Activated CD4-positive, alpha-beta T cell treated with anti-CD3 and anti-CD28 coated beads, Interleukin-2, Interleukin-4, amounts not matched to agents 100 ng/mL and 50 ng/mL, durations not matched to agents 16 hours and 8 hours (primary cell): ENCODE measurements at regions not wholly inside any gene's neighbourhood (a gene's known extent, or its start where the extent isn't known, plus 50 kb on each side); places are given as distances from the start of the nearest gene placed in this dataset.
A peak's percentile ranks its signal among the peaks of the same experiment; 100 is the strongest.

Experiments used
- DNase-seq: peaks from one replicate; pipeline ENCODE4 v3.0.0-alpha.2; 2020; ENCODE audit warnings: low spot score

DNA sequence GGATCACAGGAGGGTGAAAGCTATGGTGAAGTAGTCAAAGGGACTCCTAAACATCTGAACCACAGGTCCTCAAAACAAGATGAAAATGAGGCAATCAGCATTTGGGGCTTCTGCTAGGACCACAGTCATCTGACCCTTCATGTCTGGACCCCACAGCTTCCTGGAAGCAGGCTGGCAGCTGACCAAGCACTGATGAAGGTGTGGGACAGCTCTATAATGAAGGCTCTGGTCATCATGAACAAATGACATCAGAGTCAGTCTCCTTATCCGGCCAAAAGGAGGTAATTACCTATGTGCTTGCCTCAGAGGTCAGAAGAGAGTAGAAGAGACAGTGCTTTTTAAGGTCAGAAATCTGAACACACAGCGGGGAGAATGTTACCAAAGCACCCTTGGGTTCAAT lies 101.2 kb upstream of the GNAO1 start:
- DNase-seq: no peak

GRCh38 chr16:56087626-56088025 lies 103.7 kb upstream of the GNAO1 start:
- no peak for DNase-seq

GRCh38 chr16:56081371-56081770 lies 109.9 kb upstream of the GNAO1 start:
- DNase-seq: no peak

GRCh38 chr16:56075732-56076388 lies 115.4 kb upstream of the GNAO1 start:
- DNase-seq: no peak

DNA sequence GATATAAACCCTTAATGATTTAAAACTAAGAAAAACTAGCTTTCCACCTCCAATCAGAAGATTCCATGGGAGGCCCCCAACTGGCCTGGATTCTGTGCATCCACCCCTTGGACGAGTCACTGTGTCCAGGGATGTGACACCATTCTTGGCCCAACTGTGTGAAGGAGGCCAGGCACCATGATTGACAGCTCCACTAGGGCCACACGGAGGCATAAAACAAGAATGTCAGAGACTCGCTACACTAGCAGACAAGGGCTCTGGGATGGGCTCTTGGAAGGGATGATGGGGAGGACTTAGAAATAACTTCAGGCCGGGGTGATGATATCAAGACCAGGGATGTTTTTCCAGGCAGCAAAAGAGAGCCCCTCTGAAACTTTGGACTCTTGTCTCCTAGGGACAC lies 117.8 kb upstream of the GNAO1 start:
- no peak for DNase-seq

DNA sequence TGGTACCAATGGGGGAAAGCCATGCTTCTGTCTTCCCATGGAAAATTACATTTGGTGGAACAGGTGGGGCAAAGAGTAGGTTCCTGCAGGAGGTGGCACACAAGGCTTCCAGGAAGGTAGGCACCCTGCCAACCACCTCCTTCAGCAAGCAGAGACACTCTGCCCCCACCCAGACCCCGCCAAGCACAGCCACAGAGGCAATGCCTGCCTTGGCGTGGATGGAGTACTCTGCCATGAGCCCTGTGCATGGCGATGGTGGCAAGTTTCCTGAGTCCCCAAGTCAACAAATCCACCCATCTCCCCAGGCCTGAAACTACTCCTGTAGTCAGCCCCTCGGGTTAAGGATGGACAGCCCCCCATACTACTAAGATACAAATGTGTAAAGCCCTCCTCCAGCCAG lies 119.2 kb upstream of the GNAO1 start:
- DNase-seq: no peak

GRCh38 chr16:56068816-56069215 lies 122.5 kb upstream of the GNAO1 start:
- DNase-seq: no peak

- DNase-seq: no peak
Measured at GRCh38 chr16:56068314-56068713, 123.0 kb upstream of the GNAO1 start.

- no peak for DNase-seq
Measured at GRCh38 chr16:56067406-56067805, 123.9 kb upstream of the GNAO1 start.

- no peak for DNase-seq
Measured at GRCh38 chr16:56066617-56067016, 124.7 kb upstream of the GNAO1 start.

DNA sequence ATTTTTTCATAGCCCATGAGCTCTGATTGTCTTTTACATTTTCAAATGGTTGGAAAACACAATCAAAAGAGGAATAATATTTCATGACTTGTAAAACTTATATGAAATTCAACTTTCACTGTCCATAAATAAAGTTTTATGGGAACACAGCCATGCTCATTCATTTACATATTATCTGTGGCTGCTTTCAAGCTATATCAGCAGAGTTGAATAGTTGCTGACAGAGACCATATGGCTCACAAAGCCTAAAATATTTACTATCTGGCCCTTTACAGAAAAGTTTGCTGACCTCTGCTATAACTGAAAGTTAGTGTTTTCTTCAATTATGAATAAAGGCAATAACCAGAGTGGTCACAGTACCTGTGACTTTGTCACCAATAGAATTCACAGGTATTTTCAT lies 128.2 kb upstream of the GNAO1 start:
- DNase-seq: no peak

GRCh38 chr16:56057151-56057550 lies 134.1 kb upstream of the GNAO1 start:
- no peak for DNase-seq

DNA sequence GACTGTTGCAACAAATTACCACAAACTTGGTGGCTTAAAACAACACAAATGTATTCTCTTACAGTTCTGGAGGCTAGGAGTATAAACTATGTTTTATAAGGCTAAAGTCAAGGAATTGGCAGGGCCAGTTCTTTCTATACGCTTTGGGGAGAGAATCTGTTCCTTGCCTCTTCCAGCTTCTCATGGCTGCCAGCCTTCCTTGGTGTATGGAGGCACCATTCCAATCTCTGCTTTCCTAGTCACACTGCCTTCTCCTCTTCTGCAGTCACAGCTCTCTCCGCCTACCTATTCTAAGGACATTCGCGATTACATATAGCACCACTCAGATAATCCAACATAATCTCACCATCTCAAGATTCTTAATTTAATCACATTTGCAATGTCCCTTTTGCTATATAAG lies 140.4 kb upstream of the GNAO1 start:
- no peak for DNase-seq

DNA sequence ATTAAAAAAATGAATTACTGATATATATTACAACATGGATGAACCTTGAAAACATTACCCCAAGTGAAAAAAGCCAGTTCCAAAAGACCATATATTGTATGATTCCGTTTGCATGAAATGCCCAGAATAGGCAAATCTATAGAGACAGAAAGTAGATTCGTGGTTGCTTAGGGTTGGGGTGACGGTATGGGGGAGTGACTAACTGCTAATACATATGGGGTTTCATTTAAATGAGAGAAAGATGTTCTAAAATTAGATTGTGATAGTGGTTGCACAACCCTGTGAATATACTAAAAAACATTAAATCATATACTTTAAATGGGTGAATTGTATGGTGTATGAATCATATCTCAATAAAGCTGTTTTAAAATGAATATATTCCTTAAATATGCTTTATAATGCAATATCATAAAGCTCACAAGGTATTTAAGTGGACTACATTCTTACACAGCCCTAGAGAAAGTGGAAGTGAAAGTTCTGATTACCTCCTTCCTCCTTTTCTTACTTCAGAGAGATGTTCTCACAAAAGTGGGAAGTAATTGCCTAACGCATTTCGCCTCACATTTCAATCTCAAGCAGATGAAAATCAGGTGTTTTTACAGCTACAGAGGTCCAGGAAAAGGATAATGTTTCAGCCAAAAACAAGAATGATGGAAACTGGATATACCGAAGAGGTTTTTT lies 142.7 kb upstream of the GNAO1 start:
- no peak for DNase-seq

GRCh38 chr16:56047307-56048234 lies 143.7 kb upstream of the GNAO1 start:
- DNase-seq: no peak

- DNase-seq: no peak
Measured at GRCh38 chr16:56042416-56042815, 148.9 kb upstream of the GNAO1 start.

DNA sequence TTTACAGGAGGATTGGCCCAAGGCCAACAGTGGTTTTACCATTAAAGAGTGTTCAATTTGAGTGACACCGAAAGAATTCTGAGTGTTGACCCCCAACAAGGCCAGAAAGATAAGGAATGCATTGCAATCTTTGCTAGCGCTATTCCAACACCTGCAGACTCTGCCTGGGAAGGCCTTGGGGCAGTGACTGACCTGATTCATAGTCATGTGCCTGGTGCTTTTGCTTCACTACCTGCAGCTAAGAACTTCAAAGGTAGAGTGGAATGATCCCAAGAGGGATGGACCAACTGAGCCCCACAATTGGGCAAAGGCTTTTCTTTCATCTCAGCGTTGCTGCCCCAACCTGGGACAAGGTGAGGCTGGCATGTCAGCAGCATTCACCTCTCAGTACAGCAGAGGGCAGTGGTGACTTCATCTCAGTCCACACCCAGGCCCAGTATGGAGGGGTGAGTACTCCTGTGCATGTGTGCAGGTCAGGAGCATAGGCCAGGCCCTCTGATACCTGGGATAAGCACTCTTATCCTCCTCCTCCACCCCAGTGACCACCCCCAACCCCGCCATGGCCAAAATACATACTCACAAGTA lies 149.6 kb upstream of the GNAO1 start:
- peak; percentile 11 for DNase-seq

DNA sequence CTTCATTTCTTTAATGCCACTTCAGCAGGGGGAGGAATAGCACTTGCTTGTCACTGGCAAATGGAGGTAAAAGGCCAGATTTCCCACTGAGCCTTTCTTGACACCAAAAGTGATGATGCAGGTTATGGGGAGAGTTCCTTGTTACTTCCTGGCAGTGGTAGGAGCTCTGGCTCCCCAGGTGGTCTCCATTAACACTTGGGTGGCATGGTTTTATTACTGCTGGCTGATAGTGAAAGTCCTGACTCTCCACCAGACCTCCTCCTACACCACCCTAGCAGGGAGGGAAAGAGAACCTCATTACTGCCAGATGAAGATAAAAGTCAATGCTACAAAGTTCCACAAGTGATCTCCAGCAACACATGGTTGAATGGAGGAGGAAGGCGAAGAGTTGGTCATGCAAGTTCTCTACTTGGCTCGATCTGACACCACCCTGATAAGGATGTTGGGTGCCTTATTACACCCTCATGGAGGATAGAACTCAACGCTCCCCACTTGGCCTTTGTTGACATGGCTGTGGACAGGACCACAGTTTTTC lies 152.7 kb upstream of the GNAO1 start:
- DNase-seq: no peak

GRCh38 chr16:56032072-56032471 lies 156.9 kb upstream of the CES5A start:
- no peak for DNase-seq

GRCh38 chr16:56029026-56029425 lies 153.9 kb upstream of the CES5A start:
- DNase-seq: no peak

GRCh38 chr16:56022818-56023217 lies 147.6 kb upstream of the CES5A start:
- no peak for DNase-seq

GRCh38 chr16:56019274-56019673 lies 144.1 kb upstream of the CES5A start:
- DNase-seq: no peak
